ENCODE measurements at regions not wholly inside any gene's neighbourhood (a gene's known extent, or its start where the extent isn't known, plus 50 kb on each side); places are given as distances from the start of the nearest gene placed in this dataset.
"Not testable (repeated sequence)": the region's sequence is repeated elsewhere in the genome, so short reads cannot be mapped to it uniquely, and the experiment has no call there.

GRCh38 chr9:42798571-42798970 lies 615.1 kb downstream of the SPATA31A6 start:
- H3K9me3 ChIP-seq; H3K4me3 ChIP-seq; H3K36me3 ChIP-seq; H3K27ac ChIP-seq; H3K9ac ChIP-seq (ENCODE audit: low read depth in 2 of 2, low read length in 2 of 2); DNase-seq; intact Hi-C loops (cut with DNase I); H3K4me1 ChIP-seq; H3K27me3 ChIP-seq: not testable (repeated sequence)
- TF ChIP-seq, protein P1, sequence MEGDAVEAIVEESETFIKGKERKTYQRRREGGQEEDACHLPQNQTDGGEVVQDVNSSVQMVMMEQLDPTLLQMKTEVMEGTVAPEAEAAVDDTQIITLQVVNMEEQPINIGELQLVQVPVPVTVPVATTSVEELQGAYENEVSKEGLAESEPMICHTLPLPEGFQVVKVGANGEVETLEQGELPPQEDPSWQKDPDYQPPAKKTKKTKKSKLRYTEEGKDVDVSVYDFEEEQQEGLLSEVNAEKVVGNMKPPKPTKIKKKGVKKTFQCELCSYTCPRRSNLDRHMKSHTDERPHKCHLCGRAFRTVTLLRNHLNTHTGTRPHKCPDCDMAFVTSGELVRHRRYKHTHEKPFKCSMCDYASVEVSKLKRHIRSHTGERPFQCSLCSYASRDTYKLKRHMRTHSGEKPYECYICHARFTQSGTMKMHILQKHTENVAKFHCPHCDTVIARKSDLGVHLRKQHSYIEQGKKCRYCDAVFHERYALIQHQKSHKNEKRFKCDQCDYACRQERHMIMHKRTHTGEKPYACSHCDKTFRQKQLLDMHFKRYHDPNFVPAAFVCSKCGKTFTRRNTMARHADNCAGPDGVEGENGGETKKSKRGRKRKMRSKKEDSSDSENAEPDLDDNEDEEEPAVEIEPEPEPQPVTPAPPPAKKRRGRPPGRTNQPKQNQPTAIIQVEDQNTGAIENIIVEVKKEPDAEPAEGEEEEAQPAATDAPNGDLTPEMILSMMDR (IDR thresholded peaks at IDR 0.05), result peak; percentile 11

- H3K27ac ChIP-seq; intact Hi-C loops (cut with DNase I); H3K36me3 ChIP-seq; H3K4me3 ChIP-seq; H3K27me3 ChIP-seq; H3K4me1 ChIP-seq; DNase-seq; H3K9me3 ChIP-seq; H3K9ac ChIP-seq (ENCODE audit: low read depth in 2 of 2, low read length in 2 of 2): not testable (repeated sequence)
Measured at GRCh38 chr9:42802716-42803115, 619.3 kb downstream of the SPATA31A6 start.

DNA sequence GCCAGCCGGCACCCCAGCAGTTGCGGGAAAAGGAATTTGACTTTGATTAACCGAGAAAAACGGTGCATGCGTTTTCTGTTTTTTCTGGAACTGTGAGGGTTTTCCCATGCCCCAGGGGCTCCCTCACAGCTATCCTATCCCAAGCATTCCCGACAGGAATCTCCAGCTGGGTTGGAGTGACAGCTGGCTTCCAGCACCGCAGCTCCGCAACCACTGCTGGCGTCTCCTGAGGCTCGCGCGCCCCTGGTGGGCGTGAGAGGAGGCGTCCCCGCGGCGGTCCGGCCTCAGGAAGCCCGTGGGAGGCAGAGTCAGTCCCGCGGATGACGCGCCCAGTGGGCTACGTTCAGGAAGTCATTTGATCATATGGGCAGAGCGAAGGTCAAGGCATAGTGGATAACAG lies 623.2 kb downstream of the SPATA31A6 start:
- intact Hi-C loops (cut with DNase I); H3K27ac ChIP-seq; H3K9me3 ChIP-seq; DNase-seq; H3K9ac ChIP-seq (ENCODE audit: low read depth in 2 of 2, low read length in 2 of 2); H3K36me3 ChIP-seq; H3K4me1 ChIP-seq; H3K4me3 ChIP-seq; H3K27me3 ChIP-seq: not testable (repeated sequence)

DNA sequence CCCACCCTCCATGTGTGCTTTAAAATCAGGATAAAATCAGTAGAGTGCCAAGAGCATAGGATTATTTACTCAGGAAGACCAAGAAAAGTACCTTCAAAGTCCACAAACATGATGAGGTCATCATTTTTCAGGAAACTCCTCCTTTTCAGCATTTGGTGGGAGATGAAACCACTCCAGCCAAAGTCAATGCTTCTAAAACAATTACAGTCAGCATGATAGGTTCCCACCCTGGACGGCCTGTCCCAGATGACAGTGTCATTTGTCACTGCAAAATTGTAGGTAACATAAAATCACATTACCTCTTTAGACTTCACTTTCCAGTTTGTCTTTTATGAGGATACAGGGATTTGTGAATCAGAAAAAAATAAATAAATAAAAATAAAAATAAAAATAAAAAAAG lies 638.0 kb downstream of the SPATA31A6 start:
- H3K4me1 ChIP-seq; H3K4me3 ChIP-seq; H3K9me3 ChIP-seq; DNase-seq; intact Hi-C loops (cut with DNase I); H3K27me3 ChIP-seq; H3K36me3 ChIP-seq; H3K27ac ChIP-seq; H3K9ac ChIP-seq (ENCODE audit: low read depth in 2 of 2, low read length in 2 of 2): not testable (repeated sequence)

- H3K9ac ChIP-seq (ENCODE audit: low read depth in 2 of 2, low read length in 2 of 2); H3K27me3 ChIP-seq; H3K4me1 ChIP-seq; H3K9me3 ChIP-seq; H3K27ac ChIP-seq; intact Hi-C loops (cut with DNase I); H3K36me3 ChIP-seq; H3K4me3 ChIP-seq; DNase-seq: not testable (repeated sequence)
Measured at GRCh38 chr9:42848156-42848555, 664.7 kb downstream of the SPATA31A6 start.

GRCh38 chr9:42850896-42851693 lies 667.6 kb downstream of the SPATA31A6 start:
- DNase-seq; H3K27ac ChIP-seq; H3K9me3 ChIP-seq; intact Hi-C loops (cut with DNase I); H3K36me3 ChIP-seq; H3K27me3 ChIP-seq; H3K4me1 ChIP-seq; H3K9ac ChIP-seq (ENCODE audit: low read depth in 2 of 2, low read length in 2 of 2): not testable (repeated sequence)
- peak overlapping the region; percentile 38 for H3K4me3 ChIP-seq

GRCh38 chr9:42851701-42852100 lies 668.2 kb downstream of the SPATA31A6 start:
- H3K27ac ChIP-seq; DNase-seq; H3K27me3 ChIP-seq; H3K36me3 ChIP-seq; H3K9ac ChIP-seq (ENCODE audit: low read depth in 2 of 2, low read length in 2 of 2); H3K9me3 ChIP-seq; intact Hi-C loops (cut with DNase I); H3K4me1 ChIP-seq: not testable (repeated sequence)
- peak overlapping the region; percentile 38 for H3K4me3 ChIP-seq

GRCh38 chr9:42852133-42852930 lies 668.9 kb downstream of the SPATA31A6 start:
- H3K27ac ChIP-seq; H3K4me1 ChIP-seq; H3K27me3 ChIP-seq; H3K9ac ChIP-seq (ENCODE audit: low read depth in 2 of 2, low read length in 2 of 2); intact Hi-C loops (cut with DNase I); H3K36me3 ChIP-seq; H3K9me3 ChIP-seq: not testable (repeated sequence)
- H3K4me3 ChIP-seq, result peak overlapping the region; percentile 38
- TF ChIP-seq, protein P1 (IDR thresholded peaks at IDR 0.05), result peak; percentile 32
- DNase-seq, result peak; percentile 70

- H3K4me3 ChIP-seq; H3K27ac ChIP-seq; DNase-seq; H3K27me3 ChIP-seq; H3K36me3 ChIP-seq; H3K9ac ChIP-seq (ENCODE audit: low read depth in 2 of 2, low read length in 2 of 2); intact Hi-C loops (cut with DNase I); H3K4me1 ChIP-seq; H3K9me3 ChIP-seq: not testable (repeated sequence)
Measured at GRCh38 chr9:42860133-42860532, 676.7 kb downstream of the SPATA31A6 start.

GRCh38 chr9:42862465-42862864 lies 679.0 kb downstream of the SPATA31A6 start:
- H3K4me3 ChIP-seq; H3K9me3 ChIP-seq; H3K36me3 ChIP-seq; H3K4me1 ChIP-seq; H3K27ac ChIP-seq; H3K27me3 ChIP-seq; intact Hi-C loops (cut with DNase I); H3K9ac ChIP-seq (ENCODE audit: low read depth in 2 of 2, low read length in 2 of 2); DNase-seq: not testable (repeated sequence)
